Ureter (tissue), 1 donor: ENCODE measurements at regions not wholly inside any gene's neighbourhood (a gene's known extent, or its start where the extent isn't known, plus 50 kb on each side); places are given as distances from the start of the nearest gene placed in this dataset.

Experiments
- DNase-seq: peaks from one replicate; pipeline ENCODE4 v3.0.0-alpha.2; 2020; ENCODE audit warnings: low spot score
- donor health status: DM: yes; HTN: yes; CAD: no.

- DNase-seq: no peak
These were observed 168.8 kb upstream of the FRG1 start for GRCh38 chr4:189771696-189772361.

GRCh38 chr4:189773909-189774308 is 166.8 kb upstream of the FRG1 start:
- no peak for DNase-seq

GRCh38 chr4:189779281-189779980 is 161.2 kb upstream of the FRG1 start:
- no peak for DNase-seq

GRCh38 chr4:189780391-189780790 is 160.3 kb upstream of the FRG1 start:
- DNase-seq: no peak

- DNase-seq: no peak
These were observed 156.0 kb upstream of the FRG1 start for GRCh38 chr4:189784651-189785050.

- no peak for DNase-seq
These were observed 155.4 kb upstream of the FRG1 start for GRCh38 chr4:189785257-189785656.

- no peak for DNase-seq
These were observed 154.2 kb upstream of the FRG1 start for GRCh38 chr4:189786447-189786846.

- DNase-seq: no peak
These were observed 153.2 kb upstream of the FRG1 start for GRCh38 chr4:189787216-189788031.

GRCh38 chr4:189792924-189793618 is 147.6 kb upstream of the FRG1 start:
- peak; percentile 68 for DNase-seq

- DNase-seq: no peak
These were observed 140.1 kb upstream of the FRG1 start for GRCh38 chr4:189800545-189801088.

- no peak for DNase-seq
These were observed 137.8 kb upstream of the FRG1 start for GRCh38 chr4:189802884-189803283.

- no peak for DNase-seq
These were observed 135.8 kb upstream of the FRG1 start for GRCh38 chr4:189804894-189805293.

- no peak for DNase-seq
These were observed 134.2 kb upstream of the FRG1 start for GRCh38 chr4:189806506-189806905.

GRCh38 chr4:189807031-189807430 is 133.6 kb upstream of the FRG1 start:
- no peak for DNase-seq

GRCh38 chr4:189809241-189809735 is 131.4 kb upstream of the FRG1 start:
- no peak for DNase-seq

- no peak for DNase-seq
These were observed 130.8 kb upstream of the FRG1 start for GRCh38 chr4:189809839-189810238.

GRCh38 chr4:189810318-189811181 is 130.1 kb upstream of the FRG1 start:
- peak; percentile 61 for DNase-seq

- DNase-seq: no peak
These were observed 125.1 kb upstream of the FRG1 start for GRCh38 chr4:189815404-189816192.

GRCh38 chr4:189822326-189822725 is 118.3 kb upstream of the FRG1 start:
- DNase-seq: no peak

GRCh38 chr4:189823591-189823990 is 117.1 kb upstream of the FRG1 start:
- DNase-seq: no peak
